ENCODE measurements at regions not wholly inside any gene's neighbourhood (a gene's known extent, or its start where the extent isn't known, plus 50 kb on each side); places are given as distances from the start of the nearest gene placed in this dataset.

GRCh38 chr5:121049971-121050370 is 585.9 kb downstream of the PRR16 start:
- POLR2A ChIA-PET, result no interaction called here
- Histone ChIP-seq H3K4me1 (ENCODE audit: control insufficient read depth, insufficient read depth, low read length) (no peaks in the 10 kb centered on the region), H3K27ac (ENCODE audit: extremely low read depth, low read depth, low read length) (no peak overlapping the region), H3K36me3 (ENCODE audit: control insufficient read depth in 2 of 2, insufficient read depth in 1 of 2, low read length in 2 of 2) (no peaks in the 10 kb centered on the region), H3K9me3 (ENCODE audit: control insufficient read depth, insufficient read depth, low read depth, low read length) (no peaks in the 10 kb centered on the region), H3K4me3 (ENCODE audit: low read depth, low read length) (no peak overlapping the region)
- CTCF ChIA-PET, result interaction anchor here (0.7 kb wide), 1 partner anchor 581 kb away, joined by 3 read pairs; no protein-coding TSS in a partner anchor
- TF ChIP-seq REST (tag by site-specific recombination; IDR thresholded peaks at IDR 0.05) (no peak), ZSCAN23 (tag by site-specific recombination; IDR thresholded peaks at IDR 0.05) (no peak), OVOL3 (tag by site-specific recombination; IDR thresholded peaks at IDR 0.05) (no peak), ZNF362 (tag by site-specific recombination; IDR thresholded peaks at IDR 0.05) (no peak), ZNF366 (tag by site-specific recombination; conservative IDR thresholded peaks at IDR 0.05) (no peak), ZNF571 (tag by site-specific recombination; IDR thresholded peaks at IDR 0.05) (no peak), ZNF558 (tag by site-specific recombination; IDR thresholded peaks at IDR 0.05) (no peak), ZNF521 (tag by site-specific recombination; IDR thresholded peaks at IDR 0.05) (no peak), ZNF629 (tag by site-specific recombination; IDR thresholded peaks at IDR 0.05) (no peak), ZNF561 (tag by site-specific recombination; IDR thresholded peaks at IDR 0.05; ENCODE audit: borderline replicate concordance) (no peak), BCL11A (tag by site-specific recombination; IDR thresholded peaks at IDR 0.05; ENCODE audit: low read depth) (no peak), INSM2 (tag by site-specific recombination; IDR thresholded peaks at IDR 0.05) (no peak), ZNF416 (tag by site-specific recombination; IDR thresholded peaks at IDR 0.05) (no peak)

- POLR2A ChIA-PET, result no interaction called here
- CTCF ChIA-PET, result interaction anchor here (0.6 kb wide), 2 partner anchors 18 to 225 kb away, joined by 3 read pairs; no protein-coding TSS in a partner anchor
- H3K4me1 ChIP-seq (ENCODE audit: control insufficient read depth, insufficient read depth, low read length), result no peaks in the 10 kb centered on the region
- no peak overlapping the region for H3K27ac ChIP-seq (ENCODE audit: extremely low read depth, low read depth, low read length)
- no peak overlapping the region for H3K4me3 ChIP-seq (ENCODE audit: low read depth, low read length)
- H3K9me3 ChIP-seq (ENCODE audit: control insufficient read depth, insufficient read depth, low read depth, low read length), result no peaks in the 10 kb centered on the region
- H3K36me3 ChIP-seq (ENCODE audit: control insufficient read depth in 2 of 2, insufficient read depth in 1 of 2, low read length in 2 of 2), result no peaks in the 10 kb centered on the region
- no peak for TF ChIP-seq ZNF629 (tag by site-specific recombination; IDR thresholded peaks at IDR 0.05)
- TF ChIP-seq PRDM10 (tag by site-specific recombination; IDR thresholded peaks at IDR 0.05), result no peak
- TF ChIP-seq ZNF362 (tag by site-specific recombination; IDR thresholded peaks at IDR 0.05), result no peak
- no peak for TF ChIP-seq PATZ1 (tag by site-specific recombination; IDR thresholded peaks at IDR 0.05)
- TF ChIP-seq ZNF26 (tag by site-specific recombination; IDR thresholded peaks at IDR 0.05), result no peak
These were observed 589.2 kb downstream of the PRR16 start for GRCh38 chr5:121053055-121053985.
